GM21619 (cell line): ENCODE measurements at regions not wholly inside any gene's neighbourhood (a gene's known extent, or its start where the extent isn't known, plus 50 kb on each side); places are given as distances from the start of the nearest gene placed in this dataset.

Experiments
- ATAC-seq: cut with Tn5 transposase; IDR thresholded peaks from one replicate; pipeline ENCODE4 v1.9.1; 2021; ENCODE audit not compliant: unreplicated experiment

DNA sequence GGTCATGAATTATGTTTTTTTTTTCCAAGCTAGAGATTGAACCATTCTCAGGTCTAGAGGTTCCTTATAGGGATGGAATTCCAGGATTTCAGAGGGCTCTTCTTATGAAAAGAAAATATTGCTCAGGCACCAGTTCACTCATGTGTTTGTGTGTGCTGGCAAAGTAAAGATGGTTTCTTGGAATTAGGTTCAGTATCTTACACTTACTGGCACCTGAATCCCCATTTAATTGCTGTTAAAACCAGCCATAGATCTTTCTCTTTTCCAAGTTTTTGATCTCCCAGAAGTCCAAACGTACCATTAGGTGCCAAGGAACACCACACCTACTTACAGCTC, 508.4 kb downstream of the CDH26 start:
- ATAC-seq = no peak

DNA sequence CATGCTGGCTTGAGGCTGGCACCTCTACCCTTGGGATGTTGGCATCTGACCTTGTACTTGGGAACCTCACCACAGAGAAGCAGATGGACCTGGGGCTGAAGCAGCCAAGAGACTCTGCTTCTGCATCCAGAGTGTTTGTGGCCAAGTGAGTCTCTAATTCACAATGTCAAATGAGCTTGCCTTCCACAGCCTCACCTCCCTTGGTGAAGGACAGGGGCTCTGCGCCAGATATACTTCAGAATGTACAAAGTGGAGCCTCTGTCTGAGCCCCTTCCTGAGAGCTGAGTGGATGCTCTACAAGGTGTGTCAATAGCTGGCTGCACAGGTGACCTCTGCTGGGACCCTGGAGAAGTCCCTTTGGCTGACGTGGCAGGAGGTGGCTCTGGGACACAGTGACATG, 508.9 kb downstream of the CDH26 start:
- no peak for ATAC-seq

DNA sequence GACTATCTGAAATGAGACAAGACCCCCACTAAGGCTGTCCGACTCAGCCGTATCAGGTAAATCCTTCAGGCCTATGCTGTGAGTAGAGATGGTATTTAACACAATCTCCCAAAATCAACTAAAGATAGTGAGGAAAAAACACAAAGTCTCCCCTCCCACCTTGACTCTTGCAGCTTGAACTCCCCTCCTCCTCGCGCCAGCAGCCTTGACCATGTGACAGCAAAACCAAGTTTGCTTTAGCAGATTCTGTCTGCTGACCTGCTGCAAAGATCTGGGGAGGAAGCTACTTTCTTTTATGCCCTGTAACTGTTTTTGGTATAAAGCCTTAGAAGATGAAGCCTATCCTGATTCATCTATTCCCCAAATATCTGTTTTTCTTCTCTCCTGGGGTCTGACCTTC, 509.5 kb downstream of the CDH26 start:
- no peak for ATAC-seq

DNA sequence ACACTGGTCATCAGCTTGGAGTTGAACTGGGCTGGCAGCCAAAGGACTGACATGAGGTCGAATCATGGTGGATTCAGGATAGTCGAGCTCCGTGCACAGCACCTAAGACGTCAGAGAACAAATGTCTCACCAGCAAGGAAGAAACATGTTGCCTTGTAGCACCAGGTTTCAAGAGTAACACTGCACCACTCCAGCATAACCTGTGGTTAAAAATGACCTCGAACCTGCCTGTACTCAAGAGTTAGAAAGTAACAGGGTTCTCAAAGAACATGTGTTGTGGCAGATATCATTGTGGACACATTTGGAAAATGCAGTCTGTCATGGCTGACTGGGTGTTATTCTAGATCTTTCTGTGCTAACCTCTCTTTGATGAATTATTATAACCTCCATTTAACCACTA, 511.6 kb downstream of the CDH26 start:
- no peak for ATAC-seq

DNA sequence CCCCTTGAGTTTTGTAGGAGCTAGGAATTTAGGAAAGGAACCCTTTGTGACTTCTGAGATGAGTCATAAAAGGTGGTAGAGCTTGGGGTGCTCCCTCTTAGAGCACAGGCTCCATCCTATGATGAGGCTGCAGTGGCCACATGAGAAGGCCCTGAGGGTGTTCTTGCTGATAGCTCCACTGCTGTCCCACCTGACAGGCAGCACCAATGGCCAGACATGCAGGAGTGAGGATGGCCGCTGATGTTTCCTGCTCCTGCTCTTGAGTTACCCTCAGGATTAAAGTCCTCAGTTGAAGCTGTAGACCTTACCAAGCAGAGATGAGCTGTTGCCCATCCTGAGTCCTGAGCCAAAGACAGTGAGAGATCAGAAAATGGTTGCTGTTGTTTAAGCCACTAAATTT, 512.1 kb downstream of the CDH26 start:
- no peak for ATAC-seq

DNA sequence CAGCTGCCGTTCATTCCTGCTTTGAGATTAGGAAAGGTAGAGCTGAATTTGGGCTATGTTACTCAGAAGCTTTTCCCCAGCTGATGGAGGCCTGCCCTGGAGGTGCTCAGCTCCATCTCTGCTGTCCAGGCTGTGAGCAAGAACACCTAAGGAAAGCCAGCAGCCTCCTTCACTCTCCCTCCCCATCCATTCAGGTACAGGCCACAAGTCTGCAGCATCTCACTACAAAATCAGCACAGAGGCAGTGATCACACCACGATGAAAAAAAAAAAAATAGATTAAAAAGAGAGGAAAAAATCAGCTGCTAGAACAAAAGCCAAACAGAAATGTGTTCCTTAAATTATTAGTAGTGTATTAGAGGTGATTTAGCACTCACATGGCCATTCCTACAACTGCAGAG, 515.0 kb downstream of the CDH26 start:
- ATAC-seq = no peak

DNA sequence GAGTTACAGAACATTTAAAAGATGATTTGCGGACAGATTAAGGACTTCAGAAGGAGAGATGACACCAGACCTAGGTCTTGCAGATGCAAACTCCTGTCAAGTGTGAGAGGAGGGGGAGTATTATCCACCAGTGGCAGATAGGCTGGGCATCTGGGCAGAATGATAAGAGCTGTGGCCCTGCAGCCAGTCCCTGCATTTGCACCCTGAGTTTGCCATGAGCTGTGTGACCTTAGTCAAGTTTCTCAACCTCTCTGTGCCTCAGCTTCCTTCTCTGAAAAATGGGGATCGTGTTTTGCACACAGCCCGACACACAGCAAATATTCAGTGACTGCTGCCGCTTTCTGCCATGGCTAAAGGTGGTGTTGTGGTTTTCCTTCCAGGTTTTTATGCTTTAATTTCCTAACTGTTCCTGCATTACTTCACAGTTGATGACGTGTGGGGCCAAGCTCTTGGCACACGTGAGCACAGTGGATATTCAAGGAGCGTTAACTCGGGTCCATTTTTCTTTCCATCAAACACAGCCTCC, 516.2 kb downstream of the CDH26 start:
- no peak for ATAC-seq

DNA sequence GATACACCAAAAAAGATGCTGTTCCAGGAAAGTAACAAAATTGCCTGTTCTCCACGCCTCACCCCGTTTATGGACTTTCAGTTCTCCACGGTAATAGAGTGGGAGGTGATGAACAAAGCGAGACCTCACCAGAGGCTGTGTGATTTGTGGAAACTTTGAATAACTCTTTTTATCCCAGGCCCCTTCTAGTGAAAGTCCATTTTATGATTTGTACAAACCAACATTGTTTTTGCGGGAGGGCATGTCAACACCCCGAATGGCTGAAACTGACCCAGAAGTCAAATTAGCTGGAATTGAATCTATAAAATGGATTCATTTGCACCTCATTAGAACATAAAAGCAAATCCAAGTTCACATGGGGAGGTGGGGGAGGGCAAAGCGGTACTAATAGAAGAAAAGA, 517.8 kb downstream of the CDH26 start:
- ATAC-seq = no peak

DNA sequence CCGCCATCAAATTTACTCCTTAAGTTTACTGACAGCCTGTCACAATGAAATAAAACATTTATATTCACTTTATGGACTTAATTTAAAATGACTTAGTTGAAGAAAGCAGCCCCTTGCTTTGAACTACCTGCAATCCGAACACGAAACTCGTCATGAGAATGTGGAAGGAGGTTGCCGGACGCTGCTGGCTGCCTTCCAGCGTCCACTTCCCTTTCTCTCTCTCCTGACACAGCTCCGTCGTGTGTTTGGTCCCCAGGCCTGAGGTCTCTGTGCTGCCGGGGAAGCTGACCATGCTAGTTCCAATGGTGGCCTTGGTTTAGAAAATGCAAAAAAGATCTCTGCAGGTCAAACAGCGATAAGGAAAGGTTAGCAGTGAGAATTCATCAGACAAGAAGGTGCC, 519.7 kb downstream of the CDH26 start:
- no peak for ATAC-seq

DNA sequence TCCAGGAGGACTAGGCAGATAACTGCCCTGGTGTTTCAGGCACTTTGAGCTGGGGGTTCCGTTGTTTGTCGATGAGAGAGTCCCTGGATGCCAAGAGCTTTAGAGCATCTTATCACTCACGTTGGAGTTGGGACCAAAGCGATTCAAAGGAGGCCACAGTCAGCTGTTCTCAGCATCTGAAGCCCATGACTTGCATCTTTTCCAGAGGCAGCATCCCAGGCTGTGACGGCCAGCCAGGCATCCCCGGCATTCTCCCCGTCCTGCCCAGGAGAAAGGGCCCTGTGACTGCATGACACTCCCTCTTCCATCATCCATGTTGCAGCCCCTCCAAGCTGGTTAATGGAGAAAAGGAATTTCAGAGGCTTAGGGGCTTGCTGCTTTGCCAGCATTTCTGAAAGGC, 520.3 kb downstream of the CDH26 start:
- ATAC-seq = no peak

DNA sequence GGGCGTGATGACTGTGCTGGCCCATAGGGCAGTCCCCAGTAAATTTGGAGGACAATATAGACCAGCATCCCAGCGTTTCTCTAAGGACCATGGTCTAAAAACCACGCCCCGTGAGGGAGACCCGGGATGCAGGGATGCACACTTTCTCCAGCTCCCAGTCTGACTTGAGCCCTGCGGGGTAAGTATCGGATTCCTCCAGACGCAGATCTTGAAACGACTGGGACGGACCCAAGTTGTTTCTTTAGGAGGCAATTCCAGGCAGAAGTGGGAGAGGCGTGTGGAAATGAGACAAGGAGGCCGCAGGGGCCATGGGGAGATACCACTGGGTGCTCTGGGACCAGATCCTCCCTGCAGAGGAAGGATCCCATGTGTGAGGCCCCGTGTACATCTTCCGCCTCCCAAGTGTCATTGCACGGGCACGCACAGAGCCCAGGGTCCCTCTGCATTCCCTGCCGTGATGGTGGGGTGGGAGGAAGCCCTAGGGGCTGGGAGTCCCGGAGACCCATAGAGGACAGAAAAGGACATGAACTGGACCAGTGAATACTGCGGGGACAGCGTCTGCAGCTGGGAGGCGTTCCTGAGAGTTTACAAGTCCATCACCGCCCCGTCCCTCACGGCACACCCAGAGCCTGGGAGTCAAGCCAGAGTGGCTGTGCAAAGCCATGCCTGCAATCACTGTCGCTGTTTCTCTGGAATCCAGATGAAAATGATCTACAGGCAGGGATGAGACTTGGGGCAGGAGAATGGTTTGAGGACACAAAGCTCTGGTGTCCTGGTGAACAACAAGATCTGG, 522.9 kb downstream of the CDH26 start:
- ATAC-seq = no peak

DNA sequence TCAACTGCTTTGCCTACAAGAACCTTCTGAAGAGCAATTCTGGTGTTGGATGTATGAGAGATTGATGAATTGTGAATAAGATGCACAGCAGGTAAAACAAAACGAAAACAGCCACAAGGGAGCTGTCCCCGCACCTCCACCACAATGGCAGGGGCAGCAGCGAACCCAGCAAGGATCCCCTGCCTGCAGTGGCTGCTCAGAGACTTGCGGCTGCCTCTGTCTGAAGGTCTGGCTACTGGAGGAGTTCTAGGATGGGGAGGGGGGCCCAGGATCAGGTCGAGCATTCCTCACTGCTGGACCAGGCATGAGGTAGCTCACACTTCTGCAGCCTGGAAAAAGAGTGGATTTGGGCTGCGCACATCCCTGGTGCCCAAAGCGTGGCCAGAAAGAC, 523.5 kb downstream of the CDH26 start:
- no peak for ATAC-seq

DNA sequence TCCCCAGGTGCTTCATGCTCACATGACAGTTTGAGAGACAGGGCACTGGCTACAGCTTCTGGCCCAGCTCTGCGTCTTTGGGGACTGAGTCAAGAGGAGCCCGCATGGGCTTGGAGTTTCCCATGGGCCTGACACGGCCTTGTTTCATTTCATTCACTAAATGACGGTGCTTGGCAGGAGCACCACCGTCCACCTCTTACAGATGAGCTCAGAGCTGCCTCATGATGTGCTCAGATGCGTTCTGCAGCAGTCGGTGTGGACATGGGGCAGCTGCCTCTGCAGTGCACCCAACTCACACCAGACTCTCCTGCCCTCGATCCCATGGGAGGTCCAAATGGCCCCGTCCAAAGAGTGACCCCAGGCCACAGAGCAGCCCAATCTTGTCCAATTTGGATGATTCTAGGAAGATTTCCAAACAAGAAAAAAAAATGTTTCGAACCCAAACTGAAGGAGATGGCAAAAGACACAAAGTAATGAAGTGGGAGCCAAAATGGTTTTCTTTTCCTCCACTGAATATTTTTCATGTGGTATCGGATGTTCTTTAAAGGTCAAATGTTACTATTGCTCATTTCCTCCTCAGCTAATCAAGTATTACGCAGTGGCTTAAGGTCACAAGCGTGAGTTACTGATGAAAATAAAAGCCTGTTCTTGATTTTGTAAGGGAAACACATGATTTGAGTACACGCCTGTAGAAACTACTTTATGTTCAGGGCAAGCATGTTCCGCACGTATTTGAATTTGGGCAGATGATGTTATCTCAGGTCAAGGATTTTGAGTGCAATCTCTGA, 524.2 kb downstream of the CDH26 start:
- no peak for ATAC-seq

DNA sequence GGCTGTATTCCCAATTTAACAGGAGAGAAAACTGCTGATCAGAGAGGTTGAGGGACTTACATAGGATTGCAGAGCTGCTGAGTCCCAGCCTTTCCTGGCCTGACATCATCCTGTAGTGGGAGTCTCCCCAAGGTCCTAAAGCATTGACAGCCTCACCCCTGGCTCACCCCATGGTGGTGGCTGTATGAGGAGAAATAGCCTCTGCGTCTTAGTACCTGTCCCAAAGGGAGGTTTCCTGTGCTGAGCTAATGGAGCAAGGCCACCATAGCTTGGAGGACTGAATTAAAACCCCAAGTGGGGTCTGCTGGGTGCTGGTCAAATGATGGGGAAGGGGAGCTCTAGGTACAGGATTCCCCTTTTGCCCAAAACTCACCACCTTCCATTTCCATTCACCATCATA, 525.1 kb downstream of the CDH26 start:
- ATAC-seq = no peak

DNA sequence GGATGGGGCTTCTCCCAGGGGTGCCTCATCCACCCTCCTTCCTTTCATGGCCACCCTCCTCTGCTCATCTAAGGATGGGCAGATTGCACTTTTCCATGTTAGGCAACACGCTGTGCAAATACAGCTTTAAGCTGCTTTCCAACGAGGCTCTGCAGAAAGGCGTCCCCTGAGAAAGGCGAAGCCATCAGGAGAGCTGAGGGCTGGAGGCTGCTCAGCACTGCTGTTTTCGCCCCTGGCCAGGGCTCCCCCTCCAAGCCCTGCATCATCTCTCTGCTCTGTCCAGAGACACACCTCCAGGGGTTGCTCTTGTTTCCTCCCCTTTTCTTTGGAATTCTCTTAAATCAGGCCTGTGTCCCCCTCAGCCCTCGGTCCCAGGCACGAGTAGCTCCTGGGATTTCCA, 526.1 kb downstream of the CDH26 start:
- ATAC-seq = no peak

DNA sequence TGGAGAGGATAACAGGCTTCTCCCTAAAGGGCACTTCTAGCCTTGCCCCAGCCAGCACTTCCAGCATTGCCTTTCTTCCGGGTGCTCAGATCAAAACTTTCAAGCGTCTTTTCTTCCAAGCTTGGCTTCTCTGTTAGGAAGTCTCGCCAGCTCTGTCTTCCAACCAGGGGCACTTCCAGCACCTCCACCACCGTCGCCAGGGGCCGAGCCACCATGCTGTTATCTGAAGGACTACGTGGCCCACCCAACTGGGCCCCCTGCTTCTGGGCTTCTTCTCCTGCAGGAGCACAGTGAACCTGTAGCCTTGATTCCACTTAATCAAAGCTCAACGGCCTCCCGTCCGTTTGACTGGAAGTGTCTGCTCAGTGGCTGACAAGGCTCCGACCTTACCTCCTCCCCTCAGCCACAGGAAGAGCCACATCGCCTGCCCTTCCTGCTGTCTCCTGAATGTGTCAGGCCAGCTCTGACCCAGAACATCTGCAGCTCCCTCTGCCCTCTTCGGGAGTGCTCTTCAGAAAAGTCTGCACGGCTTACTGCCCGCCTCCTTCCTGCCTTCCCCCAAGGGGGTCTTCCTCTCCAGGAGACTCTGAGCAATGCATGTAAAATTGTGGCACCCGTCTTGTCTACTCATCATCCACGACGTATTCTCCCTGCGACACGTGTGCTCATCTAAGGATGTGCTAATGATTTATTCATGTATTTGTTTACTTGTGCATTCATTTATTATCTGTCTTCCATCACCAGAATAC, 527.0 kb downstream of the CDH26 start:
- ATAC-seq = no peak

DNA sequence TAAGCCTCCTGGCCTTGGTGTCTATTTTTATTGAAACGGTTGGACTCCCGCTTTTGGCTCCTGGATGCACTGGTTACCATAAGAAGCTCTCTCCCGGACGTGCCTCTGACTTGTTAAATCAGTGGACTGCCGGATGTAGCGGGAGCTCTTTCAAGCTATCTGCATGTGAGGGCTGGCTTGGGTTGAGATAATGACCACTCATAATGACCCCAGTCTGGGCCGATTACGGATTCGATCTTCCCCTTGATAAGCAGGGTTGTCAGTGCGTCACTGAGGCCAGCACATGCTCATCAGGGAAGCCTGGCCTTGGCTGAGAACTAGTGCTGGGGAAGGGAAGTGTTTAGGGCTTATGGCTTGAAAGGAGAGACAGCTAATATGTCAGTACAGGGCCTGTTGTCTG, 528.1 kb downstream of the CDH26 start:
- ATAC-seq = no peak

DNA sequence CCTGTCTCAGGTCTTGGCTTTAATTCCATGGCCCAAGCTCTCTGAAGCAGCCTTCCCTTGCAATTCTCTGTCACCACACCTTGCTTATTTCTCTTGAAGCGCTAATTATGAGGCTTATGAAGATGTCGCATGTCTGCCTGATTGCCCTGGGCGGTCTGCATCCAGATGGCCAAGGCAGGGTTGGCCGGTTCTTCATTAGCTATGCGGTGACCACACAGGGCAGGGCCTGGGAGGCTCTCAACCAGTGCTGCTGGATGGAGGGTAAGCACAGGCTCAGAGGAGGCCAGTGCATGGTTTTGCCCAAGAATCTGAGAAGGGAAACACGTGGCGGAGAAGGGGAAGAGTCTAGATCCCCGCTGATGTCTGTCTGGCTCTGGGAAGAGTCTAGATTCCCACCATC, 528.7 kb downstream of the CDH26 start:
- ATAC-seq = no peak

DNA sequence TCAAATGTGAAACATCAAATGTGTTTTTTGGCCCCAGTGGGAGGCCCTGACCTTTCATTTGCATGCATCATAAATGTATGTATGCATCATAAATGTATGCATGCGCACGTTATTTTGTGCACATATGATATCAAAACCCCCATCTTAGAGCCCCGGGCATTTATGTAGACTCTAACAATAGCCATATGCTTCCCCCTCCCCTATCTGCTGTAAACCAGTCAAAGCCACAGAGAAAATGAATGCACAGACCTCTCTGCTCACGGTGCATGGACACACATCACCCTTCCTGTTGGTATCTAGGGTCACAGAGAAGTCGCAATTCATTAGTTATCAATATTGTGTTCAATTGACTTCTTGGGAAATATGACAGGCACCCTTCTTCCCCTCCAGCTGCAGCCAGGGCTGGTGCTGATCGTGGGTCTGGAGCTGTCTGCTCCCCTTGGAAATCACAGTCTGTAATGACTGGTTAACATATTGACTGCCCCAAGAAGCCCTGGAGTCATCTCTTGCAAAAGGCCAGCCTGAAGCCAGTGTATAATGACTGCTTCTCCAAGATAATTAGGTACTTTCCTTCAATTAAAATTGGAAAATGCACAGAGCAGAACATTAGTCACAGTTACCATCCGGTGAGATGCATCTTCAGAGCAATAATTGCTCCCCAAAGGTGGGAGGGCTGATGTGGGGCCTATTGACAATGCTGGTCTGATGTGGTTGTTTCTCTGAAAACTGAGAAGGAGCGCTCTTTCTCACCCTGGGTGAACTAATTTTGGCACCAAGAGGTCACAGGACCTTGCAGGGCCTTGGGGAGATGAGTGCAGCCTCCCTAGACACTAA, 532.2 kb downstream of the CDH26 start:
- ATAC-seq = no peak

DNA sequence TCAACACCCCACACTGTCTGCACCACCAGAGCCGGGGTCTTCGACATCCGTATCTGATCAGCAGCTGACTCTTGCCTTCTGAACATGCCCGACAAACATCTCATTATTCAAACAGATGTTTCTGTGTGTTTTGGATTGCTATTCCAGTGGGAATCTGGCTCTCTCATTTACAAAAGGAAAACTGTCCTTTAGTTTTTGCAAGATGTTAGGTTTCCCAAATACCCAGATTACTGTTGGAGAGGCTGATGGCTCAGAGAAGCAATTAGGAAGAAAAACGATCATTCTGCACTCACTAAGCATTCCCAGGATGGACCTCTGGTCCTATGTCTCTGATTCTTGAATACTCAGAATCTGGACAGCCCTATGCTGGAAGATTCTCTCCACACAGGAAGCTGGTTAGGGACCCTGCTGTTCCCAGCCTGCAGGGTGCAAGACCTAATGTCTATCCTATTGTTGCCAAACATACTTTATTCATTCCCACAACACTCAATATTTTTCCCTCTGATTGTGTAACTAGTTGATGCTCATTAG, 532.9 kb downstream of the CDH26 start:
- ATAC-seq = no peak

DNA sequence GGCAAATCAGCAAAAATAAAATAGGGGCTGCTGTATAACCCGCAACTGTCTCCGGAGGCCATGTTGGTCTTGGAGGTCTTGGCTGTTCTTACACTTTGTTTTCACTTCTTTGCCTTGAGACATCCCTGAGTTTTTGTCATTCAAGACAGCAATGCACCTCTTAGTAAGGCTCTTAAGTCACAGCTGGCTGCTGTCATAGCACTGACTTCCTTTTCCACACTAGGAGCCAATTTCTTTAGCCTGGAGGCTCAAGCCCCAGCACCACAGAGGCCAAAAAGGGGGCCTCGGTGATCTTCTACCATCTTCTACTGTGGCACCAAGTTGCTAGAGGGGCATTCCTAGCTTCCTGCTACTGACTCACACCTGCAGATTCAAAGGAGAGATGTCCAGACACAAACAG, 536.3 kb downstream of the CDH26 start:
- no peak for ATAC-seq
